ENCODE measurements at regions not wholly inside any gene's neighbourhood (a gene's known extent, or its start where the extent isn't known, plus 50 kb on each side); places are given as distances from the start of the nearest gene placed in this dataset.

DNA sequence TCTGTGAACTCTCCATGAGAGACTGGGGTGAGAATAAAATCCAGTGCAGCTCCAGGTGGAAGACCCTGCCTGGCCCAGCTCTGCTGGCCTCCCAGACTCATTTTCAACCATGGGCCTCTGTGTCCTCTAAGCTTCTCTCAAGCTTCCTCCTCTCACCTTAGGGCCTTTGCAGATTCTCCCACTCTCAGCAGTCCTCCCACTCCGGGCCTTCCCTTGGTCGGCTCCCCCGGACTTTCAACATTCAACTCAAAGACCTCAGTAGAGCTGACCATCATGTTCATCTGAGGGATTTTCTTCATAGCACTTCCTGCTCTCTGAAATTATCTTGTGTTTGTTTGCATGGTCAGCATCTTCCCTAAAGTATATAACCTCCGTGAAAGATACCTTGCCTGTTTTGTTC lies 370.5 kb upstream of the ZNF507 start:
- TF ChIP-seq POLR2A (IDR thresholded peaks at IDR 0.05) (no peak), CTCF (IDR thresholded peaks at IDR 0.05) (no peak)
